Neural progenitor cell (in vitro differentiated cells): ENCODE measurements at regions not wholly inside any gene's neighbourhood (a gene's known extent, or its start where the extent isn't known, plus 50 kb on each side); places are given as distances from the start of the nearest gene placed in this dataset.

Experiments
- DNase-seq: peaks from one replicate; pipeline ENCODE4 v3.0.0-alpha.2; 2016; ENCODE audit warnings: low spot score
- H2AFZ ChIP-seq: fragments of 200-600 bp; sonication (generic); replicated peaks from 2 replicates; pipeline ENCODE4 v1.6.1; 2016; ENCODE audit warnings: antibody characterized with exemption
- H3F3A ChIP-seq: fragments of 200-600 bp; sonication (generic); 2 replicates; pipeline ENCODE4 v1.6.1; 2016; ENCODE audit warnings: antibody characterized with exemption, low read depth
- H3K27ac ChIP-seq: fragments of 200-600 bp; sonication (generic); 2 replicates; pipeline ENCODE4 v1.5.1; 2016; ENCODE audit warnings: mild to moderate bottlenecking
- H3K27me3 ChIP-seq: fragments of 200-600 bp; sonication (generic); 2 replicates; pipeline ENCODE4 v1.6.1; 2016; ENCODE audit warnings: mild to moderate bottlenecking, moderate library complexity
- H3K36me3 ChIP-seq: fragments of 200-600 bp; sonication (generic); 2 replicates; pipeline ENCODE4 v1.5.1; 2016
- H3K4me1 ChIP-seq: fragments of 200-600 bp; sonication (generic); 2 replicates; pipeline ENCODE4 v1.6.1; 2016; ENCODE audit warnings: mixed run types
- H3K4me2 ChIP-seq: fragments of 200-600 bp; sonication (generic); 2 replicates; pipeline ENCODE4 v1.6.1; 2016
- H3K4me3 ChIP-seq: fragments of 200-600 bp; sonication (generic); 2 replicates; pipeline ENCODE4 v1.5.1; 2016
- H3K79me2 ChIP-seq: fragments of 200-600 bp; sonication (generic); 2 replicates; pipeline ENCODE4 v1.6.1; 2016; ENCODE audit warnings: low read depth
- H3K9ac ChIP-seq: fragments of 200-600 bp; sonication (generic); 2 replicates; pipeline ENCODE4 v1.6.1; 2016
- H3K9me3 ChIP-seq: fragments of 200-600 bp; sonication (generic); 2 replicates; pipeline ENCODE4 v1.5.1; 2016; ENCODE audit warnings: low read depth
- H4K20me1 ChIP-seq: fragments of 200-600 bp; sonication (generic); 2 replicates; pipeline ENCODE4 v1.6.1; 2016; ENCODE audit warnings: low read depth
- H3K27ac Mint-ChIP-seq: 3 replicates; pipeline ENCODE4 v1.8.0; 2021; ENCODE audit warnings: mixed read lengths
- H3K27me3 Mint-ChIP-seq: 2 replicates; pipeline ENCODE4 v1.8.0; 2022; ENCODE audit warnings: low read depth, mild to moderate bottlenecking, inconsistent platforms, moderate library complexity, mixed read lengths; ENCODE audit not compliant: insufficient read depth
- H3K36me3 Mint-ChIP-seq: 3 replicates; pipeline ENCODE4 v1.8.0; 2021; ENCODE audit warnings: mixed read lengths
- H3K4me1 Mint-ChIP-seq: 3 replicates; pipeline ENCODE4 v1.8.0; 2021; ENCODE audit warnings: mixed read lengths
- H3K4me3 Mint-ChIP-seq: 3 replicates; pipeline ENCODE4 v1.8.0; 2021; ENCODE audit warnings: mild to moderate bottlenecking, moderate library complexity, mixed read lengths
- H3K9me3 Mint-ChIP-seq: 3 replicates; pipeline ENCODE4 v1.8.0; 2020; ENCODE audit warnings: mixed read lengths
- CTCF ChIP-seq: fragments of 200-600 bp; sonication (generic); IDR thresholded peaks from 2 replicates; pipeline ENCODE4 v1.5.1; 2017; ENCODE audit warnings: antibody characterized with exemption, mild to moderate bottlenecking
- EZH2 ChIP-seq: fragments of 200-600 bp; sonication (generic); IDR thresholded peaks from 2 replicates; pipeline ENCODE4 v1.6.1; 2017; ENCODE audit warnings: antibody characterized with exemption, mild to moderate bottlenecking, moderate library complexity
- EZH2phosphoT487 ChIP-seq: fragments of 200-600 bp; sonication (generic); IDR thresholded peaks from 2 replicates; pipeline ENCODE4 v1.6.1; 2017; ENCODE audit warnings: antibody characterized with exemption

- Histone ChIP-seq H3K9ac (no peak overlapping the region), H4K20me1 (no peaks in the 10 kb centered on the region), H3F3A (no peaks in the 10 kb centered on the region), H3K9me3 (no peaks in the 10 kb centered on the region), H3K27me3 (no peaks in the 10 kb centered on the region), H3K4me3 (no peak overlapping the region), H3K79me2 (no peaks in the 10 kb centered on the region), H3K36me3 (no peaks in the 10 kb centered on the region), H3K4me1 (no peaks in the 10 kb centered on the region), H2AFZ (no peak overlapping the region), H3K4me2 (no peak overlapping the region), H3K27ac (no peak overlapping the region)
- Mint-ChIP-seq H3K36me3 (no peaks in the 10 kb centered on the region), H3K27me3 (no peaks in the 10 kb centered on the region), H3K9me3 (no peaks in the 10 kb centered on the region), H3K4me3 (no peak overlapping the region), H3K27ac (no peak overlapping the region), H3K4me1 (no peaks in the 10 kb centered on the region)
- TF ChIP-seq CTCF (no peak), EZH2phosphoT487 (no peak), EZH2 (no peak)
- DNase-seq = no peak
These were observed 817.2 kb downstream of the SLITRK1 start for GRCh38 chr13:83065108-83065507.

- Histone ChIP-seq H4K20me1 (no peaks in the 10 kb centered on the region), H3K27me3 (no peaks in the 10 kb centered on the region), H3F3A (no peaks in the 10 kb centered on the region), H2AFZ (no peak overlapping the region), H3K79me2 (no peaks in the 10 kb centered on the region), H3K9ac (no peak overlapping the region), H3K27ac (no peak overlapping the region), H3K36me3 (no peaks in the 10 kb centered on the region), H3K9me3 (no peaks in the 10 kb centered on the region), H3K4me1 (no peaks in the 10 kb centered on the region), H3K4me3 (no peak overlapping the region), H3K4me2 (no peak overlapping the region)
- H3K27me3 Mint-ChIP-seq = no peaks in the 10 kb centered on the region
- no peak for DNase-seq
- H3K36me3 Mint-ChIP-seq = no peaks in the 10 kb centered on the region
- H3K4me3 Mint-ChIP-seq = no peak overlapping the region
- TF ChIP-seq CTCF (no peak), EZH2 (no peak), EZH2phosphoT487 (no peak)
- H3K4me1 Mint-ChIP-seq = peaks cover 3% of the 10 kb centered on the region
- H3K9me3 Mint-ChIP-seq = no peaks in the 10 kb centered on the region
- H3K27ac Mint-ChIP-seq = no peak overlapping the region
These were observed 825.2 kb downstream of the SLITRK1 start for GRCh38 chr13:83057119-83057518.

GRCh38 chr13:83056269-83056668, 826.0 kb downstream of the SLITRK1 start:
- Histone ChIP-seq H3K27me3 (no peaks in the 10 kb centered on the region), H3K4me3 (no peak overlapping the region), H3K9me3 (no peaks in the 10 kb centered on the region), H3F3A (no peaks in the 10 kb centered on the region), H3K4me1 (no peaks in the 10 kb centered on the region), H4K20me1 (no peaks in the 10 kb centered on the region), H3K4me2 (no peak overlapping the region), H3K27ac (no peak overlapping the region), H3K9ac (no peak overlapping the region), H3K36me3 (no peaks in the 10 kb centered on the region), H3K79me2 (no peaks in the 10 kb centered on the region), H2AFZ (no peak overlapping the region)
- Mint-ChIP-seq H3K27me3 (no peaks in the 10 kb centered on the region), H3K9me3 (no peaks in the 10 kb centered on the region), H3K27ac (no peak overlapping the region), H3K4me3 (no peak overlapping the region), H3K36me3 (no peaks in the 10 kb centered on the region), H3K4me1 (peaks cover 3% of the 10 kb centered on the region)
- no peak for DNase-seq
- no peak for TF ChIP-seq EZH2
- no peak for TF ChIP-seq CTCF
- no peak for TF ChIP-seq EZH2phosphoT487

- no peaks in the 10 kb centered on the region for H3F3A ChIP-seq
- H3K9ac ChIP-seq = no peak overlapping the region
- no peaks in the 10 kb centered on the region for H4K20me1 ChIP-seq
- no peaks in the 10 kb centered on the region for H3K36me3 ChIP-seq
- no peak overlapping the region for H3K4me3 ChIP-seq
- H3K27ac Mint-ChIP-seq = no peak overlapping the region
- no peaks in the 10 kb centered on the region for H3K9me3 ChIP-seq
- no peaks in the 10 kb centered on the region for H3K27me3 Mint-ChIP-seq
- H3K4me1 ChIP-seq = no peaks in the 10 kb centered on the region
- H3K9me3 Mint-ChIP-seq = no peaks in the 10 kb centered on the region
- no peak overlapping the region for H3K4me3 Mint-ChIP-seq
- H3K4me2 ChIP-seq = no peak overlapping the region
- H2AFZ ChIP-seq = no peak overlapping the region
- no peak overlapping the region for H3K27ac ChIP-seq
- no peaks in the 10 kb centered on the region for H3K27me3 ChIP-seq
- H3K79me2 ChIP-seq = no peaks in the 10 kb centered on the region
- no peaks in the 10 kb centered on the region for H3K36me3 Mint-ChIP-seq
- DNase-seq = no peak
- peaks cover 3% of the 10 kb centered on the region for H3K4me1 Mint-ChIP-seq
- TF ChIP-seq EZH2 (no peak), CTCF (no peak), EZH2phosphoT487 (no peak)
These were observed 833.9 kb downstream of the SLITRK1 start for GRCh38 chr13:83048419-83048818.
